MM.1S (cell line): ENCODE measurements at regions not wholly inside any gene's neighbourhood (a gene's known extent, or its start where the extent isn't known, plus 50 kb on each side); places are given as distances from the start of the nearest gene placed in this dataset.

Experiments used
- DNase-seq: peaks from one replicate; pipeline ENCODE4 v3.0.0-alpha.2; 2015
- H2AFZ ChIP-seq: fragments of 300-600 bp; sonication (generic); 2 replicates; pipeline ENCODE4 v1.6.0; 2016; ENCODE audit warnings: antibody characterized with exemption, low read length
- H3F3A ChIP-seq: fragments of 300-600 bp; sonication (generic); 2 replicates; pipeline ENCODE4 v1.6.1; 2016; ENCODE audit warnings: mild to moderate bottlenecking, antibody characterized with exemption, low read length, moderate library complexity, mixed read lengths; ENCODE audit not compliant: insufficient read depth
- H3K27ac ChIP-seq: fragments of 300-600 bp; sonication (generic); 2 replicates; pipeline ENCODE4 v1.5.1; 2016; ENCODE audit warnings: mild to moderate bottlenecking, low read length
- H3K27me3 ChIP-seq: fragments of 300-600 bp; sonication (generic); replicated peaks from 2 replicates; pipeline ENCODE4 v1.6.0; 2016; ENCODE audit warnings: low read length; ENCODE audit not compliant: insufficient read depth
- H3K36me3 ChIP-seq: fragments of 300-600 bp; sonication (generic); replicated peaks from 2 replicates; pipeline ENCODE4 v1.6.1; 2016; ENCODE audit warnings: mild to moderate bottlenecking, low read length, mixed read lengths; ENCODE audit not compliant: insufficient read depth
- H3K4me1 ChIP-seq: fragments of 300-600 bp; sonication (generic); 2 replicates; pipeline ENCODE4 v1.6.1; 2016; ENCODE audit warnings: low read length, mixed read lengths
- H3K4me2 ChIP-seq: fragments of 300-600 bp; sonication (generic); 2 replicates; pipeline ENCODE4 v1.6.0; 2016; ENCODE audit warnings: low read depth, low read length
- H3K4me3 ChIP-seq: fragments of 300-600 bp; sonication (generic); 2 replicates; pipeline ENCODE4 v1.5.1; 2016; ENCODE audit warnings: low read length, mixed read lengths
- H3K79me2 ChIP-seq: fragments of 300-600 bp; sonication (generic); 2 replicates; pipeline ENCODE4 v1.6.1; 2016; ENCODE audit warnings: mixed run types, low read length, mixed read lengths
- H3K9ac ChIP-seq: fragments of 300-600 bp; sonication (generic); 2 replicates; pipeline ENCODE4 v1.6.1; 2016; ENCODE audit warnings: low read length, mixed read lengths
- H3K9me2 ChIP-seq: fragments of 300-600 bp; sonication (generic); replicated peaks from 2 replicates; pipeline ENCODE4 v1.6.1; 2016; ENCODE audit warnings: mild to moderate bottlenecking, low read length, mixed read lengths; ENCODE audit not compliant: insufficient read depth
- H3K9me3 ChIP-seq: fragments of 300-600 bp; sonication (generic); replicated peaks from 2 replicates; pipeline ENCODE4 v1.6.1; 2016; ENCODE audit warnings: mild to moderate bottlenecking, low read length, mixed read lengths; ENCODE audit not compliant: insufficient read depth
- H4K20me1 ChIP-seq: fragments of 300-600 bp; sonication (generic); 2 replicates; pipeline ENCODE4 v1.6.1; 2016; ENCODE audit warnings: mild to moderate bottlenecking, low read length, moderate library complexity, mixed read lengths; ENCODE audit not compliant: insufficient read depth
- CTCF ChIP-seq: fragments of 300-600 bp; sonication (generic); IDR thresholded peaks from 2 replicates; pipeline ENCODE4 v1.5.1; 2016; ENCODE audit warnings: antibody characterized with exemption, low read length, mixed read lengths
- EZH2 ChIP-seq: fragments of 300-600 bp; sonication (generic); optimal IDR thresholded peaks from 2 replicates; pipeline ENCODE3; 2017; ENCODE audit warnings: low read depth, mild to moderate bottlenecking, antibody characterized with exemption, low read length, mixed read lengths
- EZH2phosphoT487 ChIP-seq: fragments of 300-600 bp; sonication (generic); IDR thresholded peaks from 2 replicates; pipeline ENCODE4 v1.6.1; 2018; ENCODE audit warnings: antibody characterized with exemption, low read length

- H3K36me3 ChIP-seq: no peaks in the 10 kb centered on the region
- H3K27ac ChIP-seq: no peak overlapping the region
- no peaks in the 10 kb centered on the region for H3K79me2 ChIP-seq
- H3K4me1 ChIP-seq: peaks cover 19% of the 10 kb centered on the region
- H3K9me2 ChIP-seq: no peaks in the 10 kb centered on the region
- no peaks in the 10 kb centered on the region for H3K9me3 ChIP-seq
- H3K4me3 ChIP-seq: no peak overlapping the region
- no peaks in the 10 kb centered on the region for H3F3A ChIP-seq
- no peak overlapping the region for H3K9ac ChIP-seq
- TF ChIP-seq EZH2phosphoT487 (no peak), EZH2 (no peak), CTCF (no peak)
- H2AFZ ChIP-seq: no peak overlapping the region
- H3K4me2 ChIP-seq: no peak overlapping the region
- no peaks in the 10 kb centered on the region for H4K20me1 ChIP-seq
- H3K27me3 ChIP-seq: no peaks in the 10 kb centered on the region
- no peak for DNase-seq
Measured at GRCh38 chr12:46603776-46604456, 221.9 kb downstream of the SLC38A4 start.

GRCh38 chr12:46602474-46602873 is 223.3 kb downstream of the SLC38A4 start:
- Histone ChIP-seq H3K9me2 (no peaks in the 10 kb centered on the region), H4K20me1 (no peaks in the 10 kb centered on the region), H3K9ac (no peak overlapping the region), H3K36me3 (no peaks in the 10 kb centered on the region), H3F3A (no peaks in the 10 kb centered on the region), H3K4me3 (no peak overlapping the region), H3K27ac (no peak overlapping the region), H3K9me3 (no peaks in the 10 kb centered on the region), H3K4me1 (peaks cover 11% of the 10 kb centered on the region), H3K27me3 (no peaks in the 10 kb centered on the region), H3K4me2 (no peak overlapping the region), H2AFZ (no peak overlapping the region), H3K79me2 (no peaks in the 10 kb centered on the region)
- TF ChIP-seq EZH2phosphoT487 (no peak), EZH2 (no peak), CTCF (no peak)
- DNase-seq: no peak

- H3K9ac ChIP-seq: no peak overlapping the region
Measured at GRCh38 chr12:46590991-46591703, 218.6 kb upstream of the SLC38A2 start.

More at GRCh38 chr12:46590991-46591703, 218.6 kb upstream of the SLC38A2 start:
- H3K4me2 ChIP-seq: peak overlapping the region; percentile 5; the same call in 1 of the 2 replicates
- no peaks in the 10 kb centered on the region for H3K27me3 ChIP-seq
- TF ChIP-seq EZH2phosphoT487 (no peak), EZH2 (no peak), CTCF (no peak)
- H3K9me2 ChIP-seq: no peaks in the 10 kb centered on the region
- H3K9me3 ChIP-seq: no peaks in the 10 kb centered on the region
- H4K20me1 ChIP-seq: no peaks in the 10 kb centered on the region
- no peaks in the 10 kb centered on the region for H3K36me3 ChIP-seq
- peaks cover 9% of the 10 kb centered on the region for H3K4me1 ChIP-seq
- DNase-seq: peak; percentile 51
- no peaks in the 10 kb centered on the region; the same call in 1 of the 2 replicates for H3F3A ChIP-seq
- 0 out of 2 replicates have a peak overlapping the region, but pooled peaks have one; percentile 28 for H2AFZ ChIP-seq
- no peak overlapping the region for H3K27ac ChIP-seq
- H3K4me3 ChIP-seq: no peak overlapping the region
- no peaks in the 10 kb centered on the region for H3K79me2 ChIP-seq
